NCI-H2196 (cell line): ENCODE measurements at regions not wholly inside any gene's neighbourhood (a gene's known extent, or its start where the extent isn't known, plus 50 kb on each side); places are given as distances from the start of the nearest gene placed in this dataset.

Experiments
- DNase-seq: peaks from one replicate; lab custom pipeline; 2025; ENCODE audit not compliant: unreplicated experiment; lab: John Stamatoyannopoulos, UW

DNA sequence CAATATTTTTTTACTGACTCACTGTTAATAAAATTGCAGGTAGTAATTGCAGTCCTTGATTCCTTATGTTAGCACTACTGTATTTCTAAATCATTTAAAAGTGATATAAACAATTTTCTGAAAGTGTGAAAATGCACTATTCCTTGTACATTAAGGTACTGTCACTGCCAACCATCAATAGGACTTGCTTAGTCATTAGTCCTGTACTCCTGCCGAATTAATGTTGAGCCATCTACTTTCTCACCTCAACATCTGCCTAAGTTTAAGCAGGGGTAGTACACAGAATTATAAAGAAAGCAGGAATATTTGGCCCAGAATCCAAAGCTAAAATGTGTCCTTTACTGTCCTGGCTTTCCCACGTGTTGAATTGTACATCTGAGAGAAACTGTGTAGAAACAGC, 87.0 kb upstream of the TRPC3 start:
- no peak for DNase-seq

DNA sequence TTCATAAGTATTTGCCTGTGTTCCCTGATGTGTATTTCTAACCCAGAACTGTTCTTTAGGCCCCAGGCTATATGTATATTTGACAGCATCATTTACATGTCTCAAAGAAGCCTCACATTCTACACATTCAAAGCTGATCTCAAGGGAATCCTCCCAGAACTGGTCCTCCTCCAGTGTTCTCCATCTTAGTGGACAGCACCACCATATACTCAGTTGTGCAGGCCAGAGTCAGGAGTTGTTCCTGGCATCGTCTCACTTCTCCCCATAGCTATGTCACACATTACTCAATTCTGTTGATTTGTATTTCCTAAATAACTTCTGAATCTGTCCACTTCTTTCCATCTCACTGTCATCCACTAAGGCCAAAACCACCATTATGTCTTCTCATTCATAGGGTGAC, 82.8 kb upstream of the TRPC3 start:
- no peak for DNase-seq

DNA sequence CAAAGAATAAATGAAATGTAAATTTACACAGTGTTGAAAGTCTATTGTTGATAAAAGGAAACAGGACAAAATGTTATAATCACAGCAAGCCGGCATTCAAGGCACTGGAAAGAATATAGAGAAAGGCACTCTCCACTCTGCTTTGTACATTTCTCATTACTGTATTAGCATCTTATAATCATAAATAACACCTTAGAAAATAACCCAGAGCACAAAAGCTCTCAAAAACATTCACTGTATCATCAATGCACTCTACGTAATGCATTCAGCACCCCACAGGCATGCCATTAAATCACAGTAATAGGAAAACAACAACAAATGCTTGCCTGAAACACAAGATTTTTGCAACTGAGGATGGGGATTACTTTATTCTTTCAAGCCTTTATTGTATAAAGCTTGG, 75.3 kb upstream of the TRPC3 start:
- DNase-seq: no peak

DNA sequence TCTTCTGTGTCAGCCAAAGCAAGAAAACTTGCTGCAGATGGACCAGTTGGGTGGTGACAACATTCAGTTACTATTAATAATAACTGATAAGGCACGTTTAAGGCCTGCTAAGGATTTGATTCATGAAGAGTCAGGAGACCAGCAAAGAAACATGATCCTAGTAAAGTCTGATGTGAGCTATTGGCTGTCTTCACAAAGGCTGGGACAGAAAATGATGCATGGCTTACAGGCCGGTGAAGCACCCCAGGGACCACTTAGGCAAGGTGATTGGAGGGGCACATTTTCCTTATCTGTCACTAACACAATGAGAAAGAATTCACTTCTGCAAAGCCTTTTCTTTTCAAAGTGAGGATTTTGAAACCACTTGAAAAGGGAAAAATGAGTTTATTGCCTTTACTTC, 65.4 kb upstream of the TRPC3 start:
- DNase-seq: no peak

DNA sequence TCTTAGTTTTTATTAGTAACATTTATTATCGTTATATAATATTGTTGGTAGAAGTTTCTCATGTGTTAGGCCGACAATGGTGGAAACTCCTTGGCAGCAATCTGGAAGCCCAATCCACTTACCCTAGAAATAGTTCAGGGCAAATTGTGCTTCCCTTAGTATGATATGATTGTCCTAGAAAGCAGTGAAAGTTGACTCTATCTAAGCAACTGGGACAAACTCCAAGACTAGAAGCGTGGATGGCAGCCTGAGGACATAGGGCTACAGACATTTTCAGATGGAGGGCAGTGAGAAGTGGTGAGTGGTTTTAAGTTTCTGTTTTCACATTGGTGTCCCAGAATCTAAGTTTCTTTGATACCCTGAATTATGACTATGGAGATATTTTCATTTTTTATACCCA, 63.3 kb upstream of the TRPC3 start:
- DNase-seq: no peak

DNA sequence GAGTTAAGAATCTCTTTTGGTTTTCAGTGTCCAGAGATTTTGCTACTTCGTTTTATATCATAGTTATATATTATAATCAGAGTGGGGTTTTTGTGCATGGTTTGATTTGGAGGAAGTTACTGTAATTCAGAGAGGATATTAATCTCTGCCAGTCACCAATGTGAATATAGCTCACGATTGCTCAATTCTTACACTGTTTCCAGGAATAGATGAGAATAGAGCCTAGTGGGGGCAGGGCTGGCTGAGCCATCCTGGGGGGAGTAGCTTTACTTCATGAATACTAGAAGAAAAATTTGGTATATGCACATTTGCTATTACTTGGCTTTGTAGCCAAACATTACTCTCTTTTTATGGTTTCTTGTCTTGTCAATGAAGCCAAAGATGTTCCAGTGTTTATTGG, 60.9 kb upstream of the TRPC3 start:
- DNase-seq: no peak

DNA sequence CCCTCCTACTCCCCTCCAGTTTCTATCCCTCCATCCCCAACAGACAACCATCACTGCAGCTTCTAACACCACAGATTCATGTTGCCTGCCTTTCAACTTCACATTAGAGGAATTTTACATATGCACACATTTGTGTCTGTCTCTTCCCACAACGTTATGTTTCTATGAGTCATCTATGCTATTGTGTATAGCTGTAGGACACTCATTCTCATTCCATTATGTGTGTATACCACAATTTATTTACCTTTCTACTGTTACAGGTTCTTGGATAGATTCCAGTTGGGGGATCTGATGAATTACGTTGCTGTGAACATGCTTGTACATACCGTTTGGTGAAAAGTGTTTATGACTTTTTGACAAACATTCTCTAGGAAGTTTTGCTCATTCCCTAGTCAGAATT, 58.8 kb upstream of the TRPC3 start:
- DNase-seq: no peak

DNA sequence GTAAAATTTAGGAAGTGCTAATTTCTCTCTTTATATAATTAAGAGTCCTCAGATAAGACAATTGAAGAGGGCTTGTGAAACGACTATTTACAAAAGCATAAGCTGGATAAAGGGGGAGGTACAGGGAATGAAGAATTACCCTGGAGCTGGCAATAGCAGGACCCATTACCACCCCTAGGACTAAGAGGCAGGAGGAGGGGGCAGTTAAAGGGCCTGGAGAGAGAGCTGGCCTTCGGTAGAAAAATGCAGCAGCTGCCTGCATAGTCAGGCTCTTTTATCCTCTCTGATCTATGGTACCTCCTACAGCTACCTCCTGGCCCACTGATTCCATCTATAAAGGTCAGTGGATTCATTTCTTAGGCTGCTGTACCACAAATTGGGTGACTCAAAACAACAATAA, 57.7 kb upstream of the TRPC3 start:
- no peak for DNase-seq

DNA sequence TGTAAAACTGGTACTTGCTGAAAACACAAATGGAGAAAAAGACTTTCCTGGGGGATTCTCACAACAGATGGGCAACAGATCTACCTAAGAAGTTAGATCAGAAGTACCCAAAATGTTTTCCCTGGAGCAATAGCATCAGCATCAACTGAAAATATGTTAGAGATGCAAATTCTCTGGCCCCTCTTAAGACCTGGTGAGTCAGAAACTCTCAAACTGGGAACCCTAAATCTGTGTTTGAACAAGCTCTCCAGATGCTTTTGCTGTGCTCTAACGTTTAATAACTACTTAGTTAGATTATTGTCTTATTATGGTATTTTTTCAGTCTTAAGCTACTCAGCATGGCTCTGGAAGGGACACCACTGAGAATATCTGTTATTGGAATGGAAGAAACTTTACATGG, 55.2 kb upstream of the TRPC3 start:
- no peak for DNase-seq

DNA sequence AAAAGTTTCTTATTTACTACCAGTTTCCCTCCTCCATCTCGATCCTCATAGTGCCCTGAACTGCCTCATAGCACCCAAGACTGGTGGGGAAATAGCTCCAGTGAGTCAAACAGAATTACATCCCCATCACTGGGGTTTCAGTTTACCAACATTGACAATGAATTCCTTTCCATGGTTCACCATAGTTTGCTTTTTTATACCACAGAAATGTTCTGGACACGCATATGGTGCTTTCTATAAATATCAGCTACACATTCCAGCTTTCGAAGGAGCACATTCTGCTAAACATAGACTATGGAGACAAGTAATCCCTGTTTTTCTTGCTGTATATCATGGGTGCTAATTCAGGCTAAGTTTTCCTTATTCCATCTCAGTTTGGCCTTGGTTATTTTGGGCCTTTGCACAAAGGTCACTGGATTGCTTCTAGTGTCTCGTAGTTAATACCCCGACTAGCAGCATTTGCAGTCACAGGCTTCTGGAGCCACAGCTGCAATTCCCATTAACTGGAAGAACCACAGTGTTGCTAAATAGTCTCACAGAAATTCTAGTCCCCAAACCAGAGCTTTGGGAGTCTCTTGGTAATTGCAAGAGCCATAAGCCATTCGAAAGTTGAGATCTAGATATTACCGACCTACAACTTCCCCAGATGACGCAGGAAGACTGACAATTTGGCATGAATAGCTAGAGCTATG, 53.4 kb upstream of the TRPC3 start:
- no peak for DNase-seq

DNA sequence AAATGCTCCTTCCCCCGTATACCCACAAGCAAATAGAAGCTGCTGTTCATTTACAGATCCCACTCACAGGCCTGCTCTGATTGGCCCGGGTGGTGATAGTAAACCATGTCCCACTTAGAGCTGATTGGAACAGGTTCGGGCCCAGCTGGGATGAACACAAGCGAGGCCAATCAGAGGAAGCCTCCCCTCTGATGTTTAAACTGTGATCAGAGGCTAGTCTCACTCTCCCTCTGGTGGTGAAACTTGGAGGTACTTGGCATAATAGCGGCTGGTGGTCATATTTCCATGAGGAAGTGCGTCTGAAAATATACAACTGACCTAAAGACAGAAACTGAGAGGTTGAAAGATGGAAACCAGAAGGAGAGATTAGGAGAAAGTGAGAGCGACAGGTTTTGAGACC, 51.5 kb upstream of the TRPC3 start:
- DNase-seq: peak; percentile 2
